Trophoblast cell (in vitro differentiated cells and primary cell): ENCODE measurements at regions not wholly inside any gene's neighbourhood (a gene's known extent, or its start where the extent isn't known, plus 50 kb on each side); places are given as distances from the start of the nearest gene placed in this dataset.

Experiments
- DNase-seq, 2 donors: peaks; one replicate each; pipeline ENCODE4 v3.0.0-alpha.2; 2016
- H2AFZ ChIP-seq: 2 replicates; pipeline ENCODE4 v1.6.1; 2013; ENCODE audit warnings: low read length, moderate library complexity, mild to moderate bottlenecking; ENCODE audit not compliant: insufficient read depth, poor library complexity
- H2AK5ac ChIP-seq: 2 replicates; pipeline ENCODE4 v1.6.1; 2013; ENCODE audit warnings: mild to moderate bottlenecking, low read length
- H2BK120ac ChIP-seq: 2 replicates; pipeline ENCODE4 v1.6.1; 2013; ENCODE audit warnings: low read length, mild to moderate bottlenecking, moderate library complexity; ENCODE audit not compliant: insufficient read depth, poor library complexity
- H2BK12ac ChIP-seq: 2 replicates; pipeline ENCODE4 v1.6.1; 2013; ENCODE audit warnings: mild to moderate bottlenecking, low read length, moderate library complexity
- H2BK5ac ChIP-seq: 2 replicates; pipeline ENCODE4 v1.6.1; 2013; ENCODE audit warnings: low read length, low read depth, moderate library complexity, mild to moderate bottlenecking; ENCODE audit not compliant: poor library complexity
- H3K14ac ChIP-seq: 2 replicates; pipeline ENCODE4 v1.6.1; 2013; ENCODE audit warnings: mild to moderate bottlenecking, low read length
- H3K18ac ChIP-seq: 2 replicates; pipeline ENCODE4 v1.6.1; 2013; ENCODE audit warnings: mild to moderate bottlenecking, low read length
- H3K23ac ChIP-seq: 2 replicates; pipeline ENCODE4 v1.6.1; 2013; ENCODE audit warnings: low read length
- H3K27ac ChIP-seq: 2 replicates; pipeline ENCODE4 v1.5.1; 2013; ENCODE audit warnings: low read depth, mild to moderate bottlenecking, inconsistent platforms, low read length, moderate library complexity
- H3K27me3 ChIP-seq: 2 replicates; pipeline ENCODE4 v1.6.1; 2013; ENCODE audit warnings: inconsistent platforms, mild to moderate bottlenecking, low read length, moderate library complexity; ENCODE audit not compliant: insufficient read depth
- H3K36me3 ChIP-seq, 2 experiments: 1 replicate in 1 of 2; 2 replicates in 1 of 2; pipeline ENCODE4 v1.6.1; 2013; ENCODE audit warnings: low read length in 2 of 2, mild to moderate bottlenecking in 2 of 2, moderate library complexity in 1 of 2; ENCODE audit not compliant: insufficient read depth in 2 of 2, control insufficient read depth in 1 of 2
- H3K4ac ChIP-seq: 2 replicates; pipeline ENCODE4 v1.6.1; 2013; ENCODE audit warnings: low read depth, mild to moderate bottlenecking, low read length, moderate library complexity
- H3K4me1 ChIP-seq, 2 experiments: 1 replicate in 1 of 2; 2 replicates in 1 of 2; pipeline ENCODE4 v1.6.1; 2013; ENCODE audit warnings: low read length in 2 of 2, mild to moderate bottlenecking in 2 of 2, moderate library complexity in 1 of 2; ENCODE audit not compliant: insufficient read depth in 2 of 2, control insufficient read depth in 1 of 2
- H3K4me2 ChIP-seq: 2 replicates; pipeline ENCODE4 v1.6.1; 2013; ENCODE audit warnings: inconsistent platforms, mild to moderate bottlenecking, low read length, moderate library complexity
- H3K4me3 ChIP-seq: 2 replicates; pipeline ENCODE4 v1.5.1; 2013; ENCODE audit warnings: mild to moderate bottlenecking, low read depth, low read length, inconsistent platforms
- H3K79me1 ChIP-seq: one replicate; pipeline ENCODE4 v1.6.1; 2013; ENCODE audit warnings: low read length
- H3K79me2 ChIP-seq: 2 replicates; pipeline ENCODE4 v1.6.1; 2013; ENCODE audit warnings: low read length, mild to moderate bottlenecking; ENCODE audit not compliant: control insufficient read depth, insufficient read depth, poor library complexity
- H3K9ac ChIP-seq: 2 replicates; pipeline ENCODE4 v1.6.1; 2013; ENCODE audit warnings: mild to moderate bottlenecking, low read length
- H3K9me3 ChIP-seq: 2 replicates; pipeline ENCODE4 v1.6.1; 2013; ENCODE audit warnings: low read depth, mild to moderate bottlenecking, control low read depth, inconsistent platforms, low read length; ENCODE audit not compliant: insufficient read depth
- H4K12ac ChIP-seq: 2 replicates; pipeline ENCODE4 v1.6.1; 2013; ENCODE audit warnings: low read depth, mild to moderate bottlenecking, low read length, moderate library complexity
- H4K8ac ChIP-seq: 2 replicates; pipeline ENCODE4 v1.6.1; 2013; ENCODE audit warnings: low read depth, mild to moderate bottlenecking, low read length, moderate library complexity
- H4K91ac ChIP-seq: one replicate; pipeline ENCODE4 v1.6.1; 2013; ENCODE audit warnings: low read depth, mild to moderate bottlenecking, low read length, moderate library complexity
- WGBS: extraction: QIAGEN DNeasy Blood & Tissue Kit; methylation state at CpG from one replicate; pipeline ENCODE4 v1.1.7; 2013; ENCODE audit warnings: missing lambda C conversion rate; ENCODE audit not compliant: insufficient read length, insufficient coverage; ENCODE audit errors: extremely low coverage; 5-methylcytosine and 5-hydroxymethylcytosine counted together

- WGBS: no CpG with 5 or more reads among the region's 13 CpGs
- H4K91ac ChIP-seq: no peak overlapping the region
Measured at GRCh38 chr21:41580758-41581554, 73.0 kb upstream of the TMPRSS2 start.

GRCh38 chr21:41579692-41580091, 71.7 kb upstream of the TMPRSS2 start:
- no peak overlapping the region for H3K4ac ChIP-seq
- no peaks in the 10 kb centered on the region for H3K27me3 ChIP-seq
- no peak overlapping the region for H2AFZ ChIP-seq
- no peaks in the 10 kb centered on the region for H3K36me3 ChIP-seq
- H4K91ac ChIP-seq: no peak overlapping the region
- H3K27ac ChIP-seq: no peak overlapping the region
- no peaks in the 10 kb centered on the region for H3K79me2 ChIP-seq
- no peak overlapping the region for H3K4me2 ChIP-seq
- no peak overlapping the region for H2AK5ac ChIP-seq
- H4K8ac ChIP-seq: no peak overlapping the region
- H3K4me3 ChIP-seq: no peak overlapping the region
- H2BK120ac ChIP-seq: no peak overlapping the region
- H3K18ac ChIP-seq: no peak overlapping the region
- no peak for DNase-seq
- H4K12ac ChIP-seq: no peak overlapping the region
- no peaks in the 10 kb centered on the region for H3K79me1 ChIP-seq
- no peak overlapping the region for H2BK12ac ChIP-seq
- H3K14ac ChIP-seq: no peak overlapping the region
- H3K9ac ChIP-seq: no peak overlapping the region
- no peak overlapping the region for H2BK5ac ChIP-seq
- H3K9me3 ChIP-seq: peaks cover 6% of the 10 kb centered on the region
- no peak overlapping the region for H3K23ac ChIP-seq
- WGBS: no CpG with 5 or more reads among the region's 4 CpGs
- no peaks in the 10 kb centered on the region for H3K4me1 ChIP-seq

More at GRCh38 chr21:41580758-41581554, 73.0 kb upstream of the TMPRSS2 start:
- Histone ChIP-seq H2BK120ac (no peak overlapping the region), H4K8ac (no peak overlapping the region), H3K23ac (no peak overlapping the region), H3K4me1 (no peaks in the 10 kb centered on the region), H2BK12ac (no peak overlapping the region), H3K14ac (no peak overlapping the region), H3K18ac (no peak overlapping the region), H2AFZ (no peak overlapping the region), H3K27me3 (no peaks in the 10 kb centered on the region), H2BK5ac (no peak overlapping the region), H3K4me2 (no peak overlapping the region), H3K36me3 (no peaks in the 10 kb centered on the region), H3K27ac (no peak overlapping the region), H3K79me2 (no peaks in the 10 kb centered on the region), H3K4me3 (peak overlapping the region; percentile 25), H3K79me1 (no peaks in the 10 kb centered on the region), H3K9me3 (peaks cover 7% of the 10 kb centered on the region), H4K12ac (no peak overlapping the region), H3K4ac (no peak overlapping the region), H2AK5ac (no peak overlapping the region), H3K9ac (no peak overlapping the region)
- DNase-seq: no peak

- Histone ChIP-seq H3K79me2 (no peaks in the 10 kb centered on the region), H3K79me1 (no peaks in the 10 kb centered on the region), H3K18ac (no peak overlapping the region), H3K36me3 (no peaks in the 10 kb centered on the region), H4K12ac (no peak overlapping the region), H3K27me3 (no peaks in the 10 kb centered on the region), H2BK5ac (no peak overlapping the region), H2BK120ac (no peak overlapping the region), H4K8ac (no peak overlapping the region), H4K91ac (no peak overlapping the region), H2AK5ac (no peak overlapping the region), H3K23ac (no peak overlapping the region), H3K27ac (no peak overlapping the region), H3K9ac (no peak overlapping the region), H3K9me3 (peaks cover 2% of the 10 kb centered on the region), H3K4me1 (no peaks in the 10 kb centered on the region), H3K4ac (no peak overlapping the region), H2BK12ac (no peak overlapping the region), H3K14ac (no peak overlapping the region), H3K4me3 (no peak overlapping the region), H2AFZ (no peak overlapping the region), H3K4me2 (no peak overlapping the region)
- DNase-seq: no peak
- WGBS: no CpG with 5 or more reads among the region's 2 CpGs
Measured at GRCh38 chr21:41578716-41579115, 70.8 kb upstream of the TMPRSS2 start.

DNA sequence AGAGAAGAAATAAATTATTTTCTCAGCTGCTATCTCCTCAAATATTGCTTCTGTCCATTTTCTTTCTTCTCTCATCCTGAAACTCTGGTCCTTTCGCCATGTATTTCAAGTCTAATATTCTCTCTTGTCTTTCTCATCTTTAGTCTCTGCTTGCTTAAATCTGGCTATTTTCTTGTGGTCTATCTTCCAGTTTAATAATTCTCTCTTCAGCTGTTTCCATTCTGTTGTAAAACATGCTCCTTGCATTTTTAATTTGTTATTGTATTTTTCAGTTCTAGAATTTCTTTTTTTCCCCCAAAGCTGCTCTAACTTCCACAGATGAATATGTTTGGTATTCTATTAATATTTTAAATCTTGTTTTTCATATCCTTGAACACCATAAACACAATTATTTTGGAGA, 70.1 kb upstream of the TMPRSS2 start:
- Histone ChIP-seq H4K8ac (no peak overlapping the region), H3K27me3 (no peaks in the 10 kb centered on the region), H2AK5ac (no peak overlapping the region), H2BK120ac (no peak overlapping the region), H3K79me1 (no peaks in the 10 kb centered on the region), H3K18ac (no peak overlapping the region), H4K12ac (no peak overlapping the region), H3K9ac (no peak overlapping the region), H3K4me3 (no peak overlapping the region), H3K36me3 (no peaks in the 10 kb centered on the region), H3K9me3 (peaks cover 2% of the 10 kb centered on the region), H4K91ac (no peak overlapping the region), H2BK5ac (no peak overlapping the region), H3K4me2 (no peak overlapping the region), H2AFZ (no peak overlapping the region), H3K23ac (no peak overlapping the region), H3K4ac (no peak overlapping the region), H3K14ac (no peak overlapping the region), H3K4me1 (no peaks in the 10 kb centered on the region), H2BK12ac (no peak overlapping the region), H3K27ac (no peak overlapping the region), H3K79me2 (no peaks in the 10 kb centered on the region)
- no CpG with 5 or more reads among the region's 1 CpG for WGBS
- no peak for DNase-seq
